Amygdala (tissue), 56 donors: ENCODE measurements at regions not wholly inside any gene's neighbourhood (a gene's known extent, or its start where the extent isn't known, plus 50 kb on each side); places are given as distances from the start of the nearest gene placed in this dataset.
"Not testable (repeated sequence)": the region's sequence is repeated elsewhere in the genome, so short reads cannot be mapped to it uniquely, and the experiment has no call there.

Experiments
- DNase-seq, 56 donors: peaks; one replicate each; lab custom pipeline; 2025; lab: John Stamatoyannopoulos, UW

DNA sequence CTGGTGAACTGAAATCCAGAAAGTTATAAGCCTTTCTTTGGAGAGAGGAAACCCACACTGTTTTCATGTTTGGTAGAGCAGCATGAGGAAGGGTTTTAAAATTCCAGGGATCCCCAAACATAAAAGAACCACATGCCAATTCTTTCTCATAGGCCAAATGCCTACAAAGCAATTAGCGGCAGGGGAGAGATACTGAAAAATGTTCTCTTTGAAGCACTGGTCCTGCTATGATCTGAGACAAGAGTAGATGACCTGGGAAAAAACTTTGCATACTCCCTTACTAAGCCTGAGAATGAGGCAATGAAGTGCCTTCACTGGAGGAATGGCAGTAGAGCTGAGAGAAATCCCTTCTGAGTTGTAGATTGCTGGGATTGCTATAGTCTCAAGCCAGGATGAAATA lies 1261.7 kb downstream of the DSC3 start:
- no peak for DNase-seq

DNA sequence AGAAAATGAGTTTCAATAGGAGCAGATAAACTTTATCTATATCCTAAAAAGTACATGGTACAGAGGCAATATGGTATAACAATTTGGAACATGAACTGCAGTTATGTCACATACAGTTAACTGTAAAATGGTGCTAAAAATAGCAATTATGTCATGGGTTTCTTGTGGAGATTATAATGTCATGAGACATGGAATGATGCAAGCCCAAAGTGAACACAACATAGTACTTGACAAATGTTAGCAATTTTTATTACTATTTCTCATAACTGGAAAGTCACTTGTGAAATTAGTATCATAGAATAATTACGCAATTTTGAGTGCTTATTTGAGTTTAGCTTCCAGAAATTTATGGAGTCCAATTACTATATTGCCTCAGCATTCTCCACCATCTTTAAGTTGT lies 1263.4 kb downstream of the DSC3 start:
- no peak for DNase-seq

DNA sequence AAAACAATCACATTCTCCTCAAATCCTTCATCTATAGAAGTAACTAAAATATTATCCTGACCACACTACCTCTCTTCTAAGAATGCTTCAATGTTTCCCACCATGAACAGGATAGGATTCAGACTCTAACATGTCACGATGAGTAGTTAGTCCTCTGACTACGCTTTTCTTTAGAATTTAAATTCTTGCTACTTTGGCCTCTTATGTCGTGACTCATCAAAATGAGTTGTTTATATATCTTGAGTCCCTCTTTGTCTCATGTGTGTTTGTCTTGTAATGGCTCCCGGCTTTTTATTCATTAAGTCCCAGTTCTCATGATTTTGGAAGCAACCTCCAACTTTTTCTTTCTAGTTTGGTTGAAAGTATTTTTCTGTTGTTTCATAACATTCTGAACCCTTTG lies 1289.2 kb downstream of the DSC3 start:
- no peak for DNase-seq

DNA sequence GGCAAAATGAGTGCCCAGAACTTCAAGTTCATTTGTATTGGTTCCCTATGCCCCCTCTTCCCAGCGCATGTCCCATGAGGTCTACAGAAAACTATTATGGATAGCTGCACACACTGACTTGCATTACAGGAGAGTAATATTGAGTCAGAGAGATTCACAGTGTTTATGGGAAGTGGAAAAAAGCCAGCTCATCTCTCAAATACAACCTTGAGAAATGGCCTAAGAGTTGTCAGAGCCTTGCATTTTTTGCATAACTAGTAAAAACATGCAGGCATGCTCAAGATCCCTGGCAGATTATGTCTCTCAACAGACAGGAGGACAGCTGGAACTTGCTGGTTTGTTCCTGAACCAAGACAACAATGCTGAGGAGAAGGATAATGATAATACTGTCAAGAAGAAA lies 1292.8 kb downstream of the DSC3 start:
- DNase-seq, result no peak

DNA sequence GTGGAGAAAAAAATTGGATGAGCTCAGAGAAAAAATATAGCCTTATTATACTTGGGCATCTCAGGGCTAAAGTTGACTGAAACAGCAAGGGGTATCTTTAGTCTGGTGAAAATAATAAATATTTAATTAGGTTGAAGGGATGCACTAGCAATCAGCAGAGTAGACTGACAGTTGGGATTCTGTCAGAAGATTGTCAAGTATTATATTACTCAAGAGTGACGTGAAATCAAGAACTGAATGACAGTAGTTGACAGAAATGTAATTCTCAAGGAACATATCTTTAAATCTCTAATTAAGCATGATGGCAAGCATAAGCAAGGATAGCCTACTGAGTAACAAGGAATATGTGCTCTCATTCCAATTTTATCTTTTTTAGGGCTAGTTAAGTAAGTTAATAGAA lies 1301.1 kb downstream of the DSC3 start:
- no peak for DNase-seq

DNA sequence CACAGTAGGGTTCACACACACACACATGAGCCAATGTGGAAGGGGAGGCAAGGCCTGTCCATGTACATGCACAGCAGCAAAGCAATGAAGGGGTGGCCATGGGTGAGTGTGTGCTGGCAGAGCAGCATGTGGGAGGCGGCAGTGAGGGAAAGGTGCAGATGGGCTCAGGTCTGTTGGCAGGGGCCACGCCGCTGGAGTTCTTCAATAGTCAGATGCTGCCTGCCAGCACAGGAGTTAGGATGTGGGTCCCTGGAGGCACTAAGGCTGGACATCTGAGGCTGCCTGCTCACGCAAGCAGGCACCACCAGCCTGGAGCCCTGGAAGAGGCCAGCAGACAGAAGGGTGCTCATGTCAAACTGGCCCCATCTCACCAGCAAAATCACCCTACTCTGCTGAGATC lies 1304.9 kb downstream of the DSC3 start:
- DNase-seq, result no peak

DNA sequence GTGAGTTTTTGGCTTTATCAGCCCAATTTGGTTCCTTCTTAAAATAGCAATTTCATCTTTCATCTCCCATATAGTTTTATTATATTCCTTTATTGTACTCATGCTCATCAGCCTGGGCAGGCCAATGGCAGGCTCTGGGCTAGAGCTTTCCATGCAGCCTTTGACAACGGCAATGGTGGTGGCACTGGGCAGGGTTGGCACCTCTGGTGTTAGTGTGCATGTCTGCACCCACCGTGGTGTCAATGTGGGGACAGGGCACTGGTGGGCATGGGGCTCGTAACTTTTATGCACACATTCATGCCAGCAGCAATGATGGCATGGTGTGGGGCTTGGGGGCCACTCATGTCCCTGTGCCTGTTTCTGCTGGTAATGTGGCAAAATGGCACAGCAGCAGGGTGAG lies 1305.4 kb downstream of the DSC3 start:
- no peak for DNase-seq

DNA sequence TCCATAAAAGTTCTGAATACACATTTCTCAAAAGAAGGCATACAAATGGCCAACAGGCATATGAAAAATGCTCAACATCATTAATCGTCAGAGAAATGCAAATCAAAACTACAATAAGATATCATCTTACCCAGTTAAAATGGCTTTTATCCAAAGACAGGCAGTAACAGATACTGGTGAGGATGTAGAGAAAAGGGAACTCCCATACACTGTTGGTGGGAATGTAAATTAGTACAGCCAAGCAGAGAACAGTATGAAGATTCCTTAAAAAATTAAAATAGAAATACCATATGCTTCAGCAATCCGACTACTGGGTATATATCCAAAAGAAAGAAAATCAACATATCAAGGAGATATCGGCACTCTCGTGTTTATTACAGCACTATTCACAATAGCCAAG lies 1312.5 kb downstream of the DSC3 start:
- no peak for DNase-seq

DNA sequence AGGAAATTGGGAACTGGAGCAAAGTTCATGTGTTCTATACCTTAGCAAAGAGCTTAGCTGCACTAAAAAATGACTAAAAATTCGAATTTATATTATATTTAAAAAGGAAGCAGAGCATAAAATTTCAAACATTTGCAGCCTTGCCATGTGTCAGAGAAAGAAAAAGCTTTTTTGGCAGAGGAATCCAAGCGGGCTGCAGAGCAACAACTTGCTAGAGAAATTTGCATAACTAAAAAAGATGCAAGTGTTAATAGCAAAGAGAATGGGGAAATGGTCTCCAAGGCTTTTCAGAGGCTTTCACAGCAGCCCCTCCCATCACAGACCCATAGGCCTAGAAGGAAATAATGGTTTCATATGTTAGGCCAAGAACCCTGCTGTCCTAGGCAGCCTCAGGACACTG lies 1315.9 kb downstream of the DSC3 start:
- DNase-seq, result no peak

DNA sequence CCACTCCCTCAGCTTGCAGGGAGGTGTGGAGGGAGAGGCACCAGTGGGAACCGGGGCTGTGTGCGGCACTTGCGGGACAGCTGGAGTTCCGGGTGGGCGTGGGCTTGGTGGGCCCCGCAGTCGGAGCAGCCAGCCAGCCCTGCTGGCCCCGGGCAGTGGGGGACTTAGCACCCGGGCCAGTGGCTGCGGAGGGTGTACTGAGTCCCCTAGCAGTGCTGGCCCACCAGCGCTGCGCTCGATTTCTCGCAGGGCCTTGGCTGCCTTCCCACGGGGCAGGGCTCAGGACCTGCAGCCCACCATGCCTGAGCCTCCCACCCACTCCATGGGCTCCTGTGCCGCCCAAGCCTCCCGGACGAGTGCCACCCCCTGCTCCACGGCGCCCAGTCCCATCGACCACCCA lies 1319.1 kb downstream of the DSC3 start:
- DNase-seq, result not testable (repeated sequence)

DNA sequence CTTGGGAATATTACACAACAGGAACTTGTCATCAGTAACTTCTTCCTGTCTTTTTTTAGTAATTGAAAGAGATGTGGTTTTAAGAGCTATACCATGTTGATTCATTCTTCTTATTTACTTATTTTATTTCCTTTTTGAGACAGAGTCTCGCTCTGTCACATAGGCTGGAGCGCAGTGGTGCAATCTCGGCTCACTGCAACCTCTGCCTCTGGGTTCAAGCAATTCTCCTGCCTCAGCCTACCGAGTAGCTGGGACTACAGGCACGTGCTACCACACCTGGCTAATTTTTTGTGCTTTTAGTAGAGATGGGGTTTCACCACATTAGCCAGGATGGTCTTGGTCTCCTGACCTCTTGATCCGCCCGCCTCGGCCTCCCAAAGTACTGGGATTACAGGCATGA lies 1326.6 kb downstream of the DSC3 start:
- DNase-seq, result not testable (repeated sequence)

DNA sequence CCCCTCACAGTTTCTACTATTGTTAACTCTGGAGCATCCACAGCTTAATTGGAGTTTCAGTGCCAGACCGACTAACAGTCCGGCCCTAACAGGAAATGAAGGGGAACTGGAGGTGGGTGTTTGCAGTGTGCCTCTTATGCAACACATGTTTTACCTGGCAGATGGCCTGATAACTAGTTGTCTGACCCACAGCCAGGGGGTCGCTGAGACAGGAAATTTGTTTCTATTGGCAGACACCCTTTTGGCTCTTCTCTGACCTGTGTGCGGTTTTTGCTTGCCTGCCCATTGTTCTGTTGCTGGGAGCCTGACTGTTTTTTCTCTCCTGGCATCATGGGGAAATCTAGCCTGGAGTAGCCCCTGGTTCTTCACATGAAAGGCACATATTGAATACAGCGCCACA lies 1329.8 kb downstream of the DSC3 start:
- DNase-seq, result no peak

DNA sequence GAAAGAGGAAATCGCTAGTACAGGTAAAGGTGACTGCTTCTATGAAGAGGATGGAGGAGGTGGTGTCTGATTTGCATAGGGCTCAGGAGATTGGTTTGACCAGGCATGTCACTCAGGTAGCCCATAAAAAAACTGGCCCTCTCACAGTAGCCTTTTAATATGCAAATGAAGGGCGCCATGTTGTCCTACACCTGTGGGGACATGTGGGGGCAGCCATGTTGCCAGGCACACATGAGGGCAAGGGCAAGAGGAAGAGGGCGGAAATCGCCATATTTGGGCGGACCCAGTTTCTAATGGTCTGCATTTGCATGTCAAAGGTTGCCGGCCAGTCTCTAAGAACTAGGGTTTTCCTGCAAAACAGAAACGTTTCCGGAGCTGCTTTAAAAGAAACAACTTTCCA lies 1330.6 kb downstream of the DSC3 start:
- DNase-seq, result no peak

DNA sequence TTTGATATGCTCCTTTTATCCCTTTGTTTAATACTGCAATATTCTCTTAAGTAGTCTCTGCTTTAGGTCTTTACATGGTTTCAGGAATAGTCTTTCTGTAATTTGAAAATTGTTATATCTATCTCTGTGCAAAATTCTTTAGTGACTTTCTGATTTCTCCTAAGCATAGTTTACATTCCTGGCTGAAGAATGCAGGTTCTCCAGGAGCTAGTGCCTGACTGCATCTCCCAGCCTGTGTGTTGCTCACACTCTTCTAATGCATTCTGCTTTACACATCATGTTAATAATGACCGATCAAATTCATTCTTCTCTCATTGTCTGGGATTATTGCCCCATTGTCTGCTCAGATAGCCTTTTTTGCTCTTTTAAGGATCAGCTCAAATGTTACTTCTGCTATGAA lies 1349.2 kb downstream of the DSC3 start:
- DNase-seq, result no peak

DNA sequence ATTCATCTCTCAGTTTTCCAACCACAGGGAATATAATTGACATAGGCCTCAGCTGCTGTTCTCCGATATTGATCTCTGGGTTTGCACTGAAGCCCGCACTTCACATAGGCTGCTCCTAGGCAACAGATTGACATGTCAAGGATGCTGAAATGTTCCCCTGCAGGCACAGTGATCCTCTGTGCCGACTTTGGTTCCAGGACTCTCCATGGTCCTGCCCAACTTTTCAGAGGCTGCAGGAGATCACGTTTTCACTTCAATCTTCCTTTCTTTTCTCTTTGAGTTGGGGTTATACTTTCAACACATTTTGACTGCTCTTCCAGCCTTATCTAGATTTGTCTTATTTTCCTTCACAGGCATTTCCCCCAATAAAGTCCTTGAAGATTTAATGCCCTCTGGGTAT lies 1361.0 kb downstream of the DSC3 start:
- no peak for DNase-seq

DNA sequence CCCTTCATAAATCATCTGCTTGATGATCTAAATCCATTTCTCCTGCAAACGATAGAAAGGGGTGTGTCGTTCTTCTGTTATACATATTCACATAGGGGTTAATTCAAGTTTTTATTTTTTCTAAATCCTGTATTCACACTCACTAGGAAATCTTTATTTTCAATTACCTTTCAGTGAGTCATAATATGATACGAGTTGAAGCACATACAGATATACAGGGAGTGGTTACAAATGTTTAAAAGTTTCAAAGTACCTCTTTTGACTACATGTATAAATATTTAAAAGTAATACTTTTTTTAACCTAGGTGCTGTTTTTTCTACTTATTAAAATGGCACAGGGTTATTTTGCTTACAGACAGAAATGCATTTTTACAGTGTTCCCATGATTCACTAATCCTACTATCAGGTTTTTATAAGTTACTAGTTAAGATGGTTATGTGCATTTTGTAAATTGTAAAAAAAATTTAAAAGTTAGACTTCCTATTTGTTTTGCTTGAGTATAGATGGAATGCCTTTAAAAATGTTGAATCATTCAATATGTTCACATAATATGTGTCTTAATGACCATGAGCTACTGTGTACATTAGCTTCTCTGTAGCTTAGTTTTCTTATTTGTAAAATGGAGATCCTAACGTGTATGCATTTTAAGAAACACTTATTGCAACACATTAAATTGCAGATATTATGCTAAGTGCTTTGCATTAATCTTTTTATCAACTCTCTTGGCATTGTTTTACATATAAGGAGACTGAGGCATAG lies 1378.1 kb downstream of the DSC3 start:
- no peak for DNase-seq

DNA sequence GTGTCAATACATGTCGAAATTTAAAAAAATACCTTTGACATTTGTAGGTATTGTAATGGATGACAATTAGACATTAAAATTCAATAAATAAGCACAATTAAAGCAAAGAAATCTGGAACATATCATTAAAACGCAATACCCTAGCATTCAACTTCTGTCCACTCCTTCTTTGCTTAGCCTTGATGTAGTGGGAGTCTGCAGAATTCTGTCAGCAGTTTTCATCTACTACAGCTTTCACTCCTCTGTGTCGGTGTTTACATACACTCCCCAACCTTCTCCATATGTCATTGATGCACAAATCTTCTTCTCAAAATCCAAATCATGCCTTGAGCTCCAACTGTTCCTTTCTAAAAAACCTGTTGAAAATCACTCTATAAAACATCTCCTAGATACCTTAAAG lies 1380.6 kb downstream of the DSC3 start:
- no peak for DNase-seq

DNA sequence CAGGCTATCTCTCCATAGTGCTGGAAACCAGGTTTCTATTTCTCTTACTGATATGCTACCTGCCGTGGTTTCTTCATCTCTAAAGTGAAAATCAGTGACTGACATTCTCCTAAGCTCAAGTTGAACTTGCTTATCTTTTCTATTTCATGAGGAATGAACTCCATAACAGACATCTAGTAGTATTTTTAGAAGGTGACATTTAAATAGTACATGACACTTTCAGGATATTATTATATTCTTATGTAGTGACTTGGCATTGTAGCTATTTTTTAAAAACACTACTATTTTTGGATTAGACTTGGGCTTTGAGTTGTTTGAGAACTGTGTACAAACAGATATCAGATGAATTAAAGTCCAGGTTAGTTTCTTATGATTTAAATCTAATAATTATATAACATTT lies 1381.8 kb downstream of the DSC3 start:
- DNase-seq, result no peak

DNA sequence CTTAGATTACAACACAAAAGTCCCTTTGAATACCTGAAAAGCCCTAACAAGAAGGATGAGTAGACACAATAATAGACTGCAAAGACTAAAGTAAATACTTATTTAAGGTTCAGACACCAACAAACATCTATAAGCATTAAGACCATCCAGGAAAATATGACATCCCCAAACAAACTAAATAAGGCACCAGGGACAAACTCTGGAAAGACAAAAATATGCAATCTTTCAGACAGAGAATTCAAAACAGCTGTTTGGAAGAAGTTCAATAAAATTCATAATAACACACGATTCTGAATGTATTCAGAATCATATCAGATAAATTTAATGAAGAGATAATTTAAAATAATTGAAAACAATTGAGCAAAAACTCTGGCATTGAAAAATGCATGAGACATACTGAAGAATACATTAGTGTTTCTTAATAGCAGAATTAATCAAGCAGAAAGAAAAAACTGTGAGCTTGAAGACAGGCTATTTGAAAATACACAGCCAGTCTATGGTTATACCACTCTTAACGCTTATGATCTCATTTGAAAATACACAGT lies 1388.8 kb downstream of the DSC3 start:
- no peak for DNase-seq

DNA sequence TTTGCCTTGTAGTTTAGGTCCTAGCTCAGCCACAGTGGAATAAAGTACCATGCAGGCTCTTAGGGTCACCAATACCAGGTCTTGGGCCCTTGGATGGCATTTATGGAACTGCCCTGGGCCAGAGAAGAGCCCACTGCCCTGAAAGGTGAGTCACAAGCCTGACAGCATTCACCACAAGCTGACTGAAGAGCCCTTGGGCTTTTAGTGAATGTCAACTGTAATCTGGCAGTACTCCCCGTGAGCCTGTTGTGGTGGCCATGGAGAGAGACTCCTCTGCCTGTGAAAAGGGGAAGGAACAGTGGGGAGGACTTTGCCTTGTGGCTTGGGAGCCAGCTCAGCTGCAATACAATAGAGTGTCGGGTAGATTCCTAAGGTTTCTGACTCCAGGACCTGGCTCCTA lies 1389.7 kb downstream of the DSC3 start:
- no peak for DNase-seq

DNA sequence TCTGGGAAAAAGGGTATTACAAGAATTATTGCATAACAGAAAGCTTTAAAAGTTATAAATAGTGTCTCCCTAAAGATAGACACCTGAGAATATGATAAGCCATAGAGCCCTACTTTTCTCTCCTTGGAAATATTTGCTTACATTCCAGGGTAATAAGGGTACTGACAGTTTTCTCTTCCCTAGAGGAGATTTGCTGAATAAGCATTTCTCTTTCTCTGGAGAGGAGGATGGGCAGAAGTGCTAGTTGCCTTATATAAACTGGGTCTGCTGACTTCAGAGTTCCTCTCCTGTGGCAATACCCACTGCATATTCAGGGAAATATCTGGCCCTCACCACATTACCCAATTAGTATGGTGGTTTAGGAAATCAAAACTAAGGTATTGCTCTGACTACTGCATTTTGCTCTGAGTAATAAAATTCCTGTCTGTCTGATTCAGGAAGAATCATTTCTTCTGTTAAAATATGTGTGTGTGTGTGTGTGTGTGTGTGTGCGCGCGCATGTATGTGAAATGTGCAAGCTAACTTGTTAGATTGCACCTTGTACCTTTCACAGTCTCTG lies 1391.3 kb downstream of the DSC3 start:
- no peak for DNase-seq

DNA sequence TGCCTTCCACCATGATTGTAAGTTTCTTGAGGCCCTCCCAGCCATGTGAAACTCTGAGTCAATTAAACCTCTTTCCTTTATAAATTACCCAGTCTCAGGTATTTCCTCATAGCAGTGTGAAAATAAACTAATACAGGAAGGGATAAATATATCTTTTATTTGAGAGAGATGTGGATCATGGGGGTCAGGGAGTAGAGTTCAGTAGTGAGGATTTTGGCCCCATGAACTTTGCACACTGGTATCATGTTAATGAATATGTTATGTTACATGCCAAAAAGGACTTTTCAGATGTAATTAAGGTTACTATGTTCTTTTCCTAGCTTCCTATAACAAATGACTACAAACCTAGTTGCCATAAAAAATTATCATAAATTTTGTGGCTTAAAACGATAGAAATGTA lies 1393.7 kb downstream of the DSC3 start:
- DNase-seq, result no peak

DNA sequence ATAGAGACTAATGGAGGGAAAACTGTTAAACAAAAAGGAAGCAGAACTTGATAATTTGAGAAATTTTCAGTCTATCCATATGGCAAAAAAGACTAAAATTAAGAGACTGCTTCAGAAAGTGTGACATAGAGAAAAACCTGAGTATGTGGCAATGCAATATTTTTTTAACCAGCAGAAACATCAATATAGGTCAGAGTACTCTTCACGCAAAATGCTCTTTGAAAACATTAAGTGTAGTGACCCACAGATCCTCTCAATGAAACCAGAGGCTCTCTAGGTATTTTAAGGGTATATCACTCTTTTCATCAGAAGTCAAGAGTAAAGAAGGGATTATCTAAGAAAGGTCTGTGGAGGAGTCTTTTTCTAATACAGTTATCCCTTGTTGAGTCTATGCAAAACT lies 1394.8 kb downstream of the DSC3 start:
- DNase-seq, result no peak
